Chondrocyte (in vitro differentiated cells): ENCODE measurements at regions not wholly inside any gene's neighbourhood (a gene's known extent, or its start where the extent isn't known, plus 50 kb on each side); places are given as distances from the start of the nearest gene placed in this dataset.

ENCODE experiments used
- DNase-seq: peaks from one replicate; pipeline ENCODE4 v3.0.0; 2021; ENCODE audit warnings: mixed read lengths, low spot score
- H3K27ac Mint-ChIP-seq: one replicate; pipeline ENCODE4 v1.8.0; 2021; ENCODE audit warnings: mild to moderate bottlenecking, moderate library complexity, mixed read lengths; ENCODE audit not compliant: unreplicated experiment
- H3K27me3 Mint-ChIP-seq: 2 replicates; pipeline ENCODE4 v1.8.0; 2021; ENCODE audit warnings: low read depth, mixed read lengths
- H3K36me3 Mint-ChIP-seq: 2 replicates; pipeline ENCODE4 v1.8.0; 2021; ENCODE audit warnings: low read depth, mixed read lengths
- H3K4me1 Mint-ChIP-seq: 2 replicates; pipeline ENCODE4 v1.8.0; 2021; ENCODE audit warnings: low read depth, mild to moderate bottlenecking, mixed read lengths
- H3K4me3 Mint-ChIP-seq: one replicate; pipeline ENCODE4 v1.8.0; 2021; ENCODE audit warnings: mild to moderate bottlenecking, moderate library complexity, mixed read lengths; ENCODE audit not compliant: unreplicated experiment
- H3K9me3 Mint-ChIP-seq: 2 replicates; pipeline ENCODE4 v1.8.0; 2021; ENCODE audit warnings: low read depth, mixed read lengths
- TF ChIP-seq, protein P1 (sequence below): fragments of 200-600 bp; sonication (generic); IDR thresholded peaks from 2 replicates; pipeline ENCODE4 v1.5.0; 2021; ENCODE audit warnings: antibody characterized with exemption, mild to moderate bottlenecking, moderate library complexity

DNA sequence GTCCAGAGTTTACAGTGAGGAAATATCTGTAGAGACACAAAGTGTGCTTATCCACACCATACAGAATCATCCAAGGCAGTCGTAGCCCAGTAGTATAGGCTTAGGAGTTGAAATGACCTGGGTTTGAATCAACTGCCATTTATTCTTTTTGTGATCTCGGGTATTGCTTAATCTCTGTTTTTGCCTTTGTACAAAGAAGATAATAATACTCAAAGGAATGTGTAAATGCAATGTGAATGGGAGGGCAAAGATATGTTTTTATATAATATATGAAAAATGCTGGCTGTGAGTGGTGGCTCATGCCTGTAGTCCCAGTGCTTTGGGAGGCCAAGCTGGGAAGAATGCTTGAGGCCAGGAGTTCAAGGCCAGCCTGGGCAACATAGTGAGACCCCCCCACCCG, 141.1 kb downstream of the SPATA31D1 start:
- H3K9me3 Mint-ChIP-seq, result no peaks in the 10 kb centered on the region
- no peaks in the 10 kb centered on the region for H3K4me1 Mint-ChIP-seq
- TF ChIP-seq, protein P1, sequence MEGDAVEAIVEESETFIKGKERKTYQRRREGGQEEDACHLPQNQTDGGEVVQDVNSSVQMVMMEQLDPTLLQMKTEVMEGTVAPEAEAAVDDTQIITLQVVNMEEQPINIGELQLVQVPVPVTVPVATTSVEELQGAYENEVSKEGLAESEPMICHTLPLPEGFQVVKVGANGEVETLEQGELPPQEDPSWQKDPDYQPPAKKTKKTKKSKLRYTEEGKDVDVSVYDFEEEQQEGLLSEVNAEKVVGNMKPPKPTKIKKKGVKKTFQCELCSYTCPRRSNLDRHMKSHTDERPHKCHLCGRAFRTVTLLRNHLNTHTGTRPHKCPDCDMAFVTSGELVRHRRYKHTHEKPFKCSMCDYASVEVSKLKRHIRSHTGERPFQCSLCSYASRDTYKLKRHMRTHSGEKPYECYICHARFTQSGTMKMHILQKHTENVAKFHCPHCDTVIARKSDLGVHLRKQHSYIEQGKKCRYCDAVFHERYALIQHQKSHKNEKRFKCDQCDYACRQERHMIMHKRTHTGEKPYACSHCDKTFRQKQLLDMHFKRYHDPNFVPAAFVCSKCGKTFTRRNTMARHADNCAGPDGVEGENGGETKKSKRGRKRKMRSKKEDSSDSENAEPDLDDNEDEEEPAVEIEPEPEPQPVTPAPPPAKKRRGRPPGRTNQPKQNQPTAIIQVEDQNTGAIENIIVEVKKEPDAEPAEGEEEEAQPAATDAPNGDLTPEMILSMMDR, result no peak
- no peaks in the 10 kb centered on the region for H3K36me3 Mint-ChIP-seq
- no peak for DNase-seq
- no peaks in the 10 kb centered on the region for H3K27me3 Mint-ChIP-seq
- no peak overlapping the region for H3K4me3 Mint-ChIP-seq
- H3K27ac Mint-ChIP-seq, result no peak overlapping the region

DNA sequence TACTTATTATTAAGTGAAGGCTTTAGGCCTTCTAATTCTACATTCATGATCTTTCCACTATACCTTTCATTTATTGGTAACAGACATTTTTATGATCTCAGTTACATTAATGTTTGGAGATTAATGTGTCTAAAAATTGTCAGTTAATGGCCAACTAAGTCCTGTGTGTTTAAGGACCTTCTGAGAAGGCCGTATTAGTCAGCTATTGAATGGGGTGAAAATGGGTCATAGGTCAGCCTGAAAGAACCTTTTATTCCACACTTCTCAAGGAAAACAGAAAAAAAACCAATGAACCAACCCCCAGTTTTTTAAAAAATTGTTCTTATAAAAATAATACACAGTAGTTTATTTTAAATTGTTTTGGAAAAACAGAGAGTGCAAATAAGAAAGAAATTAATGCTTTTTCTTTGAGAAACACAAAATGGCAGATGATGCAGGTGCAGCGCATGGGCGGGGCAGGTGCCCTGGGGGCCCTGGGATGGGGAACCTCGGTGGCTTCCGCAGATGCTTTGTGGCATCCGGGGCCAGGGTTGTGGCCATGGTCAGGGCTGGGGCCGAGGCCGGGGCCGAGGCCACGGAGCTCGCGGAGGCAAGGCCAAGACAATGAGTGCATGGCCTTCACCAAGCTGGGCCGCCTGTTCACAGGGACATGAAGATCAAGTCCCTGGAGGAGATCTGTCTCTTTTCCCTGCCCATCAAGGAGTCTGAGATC, 141.9 kb downstream of the SPATA31D1 start:
- H3K36me3 Mint-ChIP-seq, result no peaks in the 10 kb centered on the region
- TF ChIP-seq, protein P1, result no peak
- DNase-seq, result no peak
- H3K27ac Mint-ChIP-seq, result no peak overlapping the region
- H3K27me3 Mint-ChIP-seq, result no peaks in the 10 kb centered on the region
- H3K4me3 Mint-ChIP-seq, result no peak overlapping the region
- H3K4me1 Mint-ChIP-seq, result no peaks in the 10 kb centered on the region
- no peaks in the 10 kb centered on the region for H3K9me3 Mint-ChIP-seq

DNA sequence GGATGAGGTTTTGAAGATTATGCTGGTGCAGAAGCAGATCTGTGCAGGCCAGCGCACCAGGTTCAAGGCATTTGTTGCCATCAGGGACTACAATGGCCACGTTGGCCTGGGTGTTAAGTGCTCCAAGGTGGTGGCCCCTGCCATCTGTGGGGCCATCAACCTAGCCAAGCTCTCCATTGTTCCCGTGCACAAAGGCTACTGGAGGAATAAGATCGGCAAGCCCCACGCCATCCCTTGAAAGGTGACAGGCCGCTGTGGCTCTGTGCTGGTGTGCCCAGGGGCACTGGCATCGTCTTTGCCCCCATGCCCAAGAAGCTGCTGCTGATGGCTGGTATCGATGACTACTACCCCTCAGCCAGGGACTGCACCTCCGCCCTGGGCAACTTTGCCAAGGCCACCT, 142.5 kb downstream of the SPATA31D1 start:
- Mint-ChIP-seq H3K4me1 (no peaks in the 10 kb centered on the region), H3K27me3 (no peaks in the 10 kb centered on the region), H3K4me3 (no peak overlapping the region), H3K9me3 (peaks cover 4% of the 10 kb centered on the region), H3K27ac (no peak overlapping the region), H3K36me3 (no peaks in the 10 kb centered on the region)
- DNase-seq, result no peak
- TF ChIP-seq, protein P1, result no peak

DNA sequence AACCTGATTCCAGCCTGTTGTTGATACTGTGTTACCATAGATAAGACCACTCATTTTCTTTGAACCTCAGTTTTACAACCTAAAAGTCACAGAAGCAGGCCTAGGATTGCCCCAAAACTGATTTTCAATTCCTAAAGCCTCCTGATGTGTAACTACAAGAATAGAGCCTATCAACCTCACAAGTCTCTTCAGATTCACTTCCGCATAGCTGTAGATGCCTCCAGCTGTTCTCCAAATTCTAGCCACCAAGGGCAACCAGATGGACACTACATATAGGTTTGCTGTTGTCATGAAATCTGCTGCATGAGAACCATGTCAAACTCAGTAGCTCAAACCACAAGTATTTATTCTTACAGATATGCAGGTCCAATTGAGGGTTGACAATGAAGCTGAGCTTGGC, 143.5 kb downstream of the SPATA31D1 start:
- no peak overlapping the region for H3K27ac Mint-ChIP-seq
- H3K4me1 Mint-ChIP-seq, result no peaks in the 10 kb centered on the region
- TF ChIP-seq, protein P1, result no peak
- H3K36me3 Mint-ChIP-seq, result no peaks in the 10 kb centered on the region
- no peaks in the 10 kb centered on the region for H3K27me3 Mint-ChIP-seq
- H3K4me3 Mint-ChIP-seq, result no peak overlapping the region
- peaks cover 4% of the 10 kb centered on the region for H3K9me3 Mint-ChIP-seq
- no peak for DNase-seq

DNA sequence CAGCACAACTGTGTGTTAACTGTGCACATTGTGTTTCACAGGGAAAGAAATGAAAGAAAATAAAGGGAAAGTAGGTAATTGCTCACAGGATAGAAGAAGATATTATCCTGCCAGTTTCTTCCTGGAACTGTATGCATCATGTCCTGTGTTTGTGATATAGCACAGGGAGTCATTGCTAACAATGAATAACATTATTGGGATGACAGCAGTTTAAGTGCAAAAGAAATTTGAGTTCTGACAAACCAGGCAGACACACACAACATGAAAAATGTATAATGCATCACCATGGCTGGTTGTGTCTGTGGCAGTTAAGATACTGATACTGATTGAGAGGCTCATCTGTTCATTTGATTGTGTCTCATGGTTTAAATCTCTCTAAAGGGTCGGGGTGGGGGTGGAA, 145.4 kb downstream of the SPATA31D1 start:
- H3K4me1 Mint-ChIP-seq, result no peaks in the 10 kb centered on the region
- DNase-seq, result no peak
- H3K27me3 Mint-ChIP-seq, result no peaks in the 10 kb centered on the region
- H3K36me3 Mint-ChIP-seq, result no peaks in the 10 kb centered on the region
- H3K9me3 Mint-ChIP-seq, result peaks cover 4% of the 10 kb centered on the region
- no peak overlapping the region for H3K4me3 Mint-ChIP-seq
- no peak overlapping the region for H3K27ac Mint-ChIP-seq
- TF ChIP-seq, protein P1, result no peak
